ENCODE measurements at regions not wholly inside any gene's neighbourhood (a gene's known extent, or its start where the extent isn't known, plus 50 kb on each side); places are given as distances from the start of the nearest gene placed in this dataset.

DNA sequence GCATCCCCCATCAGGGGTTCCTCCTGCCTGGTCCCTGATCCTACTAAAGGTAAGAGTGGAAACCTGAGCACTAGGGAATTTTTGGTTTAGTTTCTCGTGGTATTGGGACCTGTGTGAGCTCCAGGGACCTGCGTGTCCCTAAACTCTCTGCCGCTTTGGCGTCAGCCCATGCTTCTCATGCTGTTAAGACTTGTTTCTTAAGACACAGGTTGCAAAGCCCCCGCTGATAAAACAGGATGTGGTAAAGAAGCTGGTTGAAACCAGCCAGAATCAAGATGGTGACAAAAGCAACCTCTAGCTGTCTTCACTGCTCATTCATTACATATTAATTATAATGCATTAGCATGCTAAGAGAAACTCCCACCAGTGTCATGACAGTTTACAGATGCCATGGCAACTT is 64.6 kb downstream of the LYZL4 start:
- peak; percentile 4 for DNase-seq (ENCODE audit: low read depth)
- TF ChIP-seq, protein P1, sequence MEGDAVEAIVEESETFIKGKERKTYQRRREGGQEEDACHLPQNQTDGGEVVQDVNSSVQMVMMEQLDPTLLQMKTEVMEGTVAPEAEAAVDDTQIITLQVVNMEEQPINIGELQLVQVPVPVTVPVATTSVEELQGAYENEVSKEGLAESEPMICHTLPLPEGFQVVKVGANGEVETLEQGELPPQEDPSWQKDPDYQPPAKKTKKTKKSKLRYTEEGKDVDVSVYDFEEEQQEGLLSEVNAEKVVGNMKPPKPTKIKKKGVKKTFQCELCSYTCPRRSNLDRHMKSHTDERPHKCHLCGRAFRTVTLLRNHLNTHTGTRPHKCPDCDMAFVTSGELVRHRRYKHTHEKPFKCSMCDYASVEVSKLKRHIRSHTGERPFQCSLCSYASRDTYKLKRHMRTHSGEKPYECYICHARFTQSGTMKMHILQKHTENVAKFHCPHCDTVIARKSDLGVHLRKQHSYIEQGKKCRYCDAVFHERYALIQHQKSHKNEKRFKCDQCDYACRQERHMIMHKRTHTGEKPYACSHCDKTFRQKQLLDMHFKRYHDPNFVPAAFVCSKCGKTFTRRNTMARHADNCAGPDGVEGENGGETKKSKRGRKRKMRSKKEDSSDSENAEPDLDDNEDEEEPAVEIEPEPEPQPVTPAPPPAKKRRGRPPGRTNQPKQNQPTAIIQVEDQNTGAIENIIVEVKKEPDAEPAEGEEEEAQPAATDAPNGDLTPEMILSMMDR (IDR thresholded peaks at IDR 0.05; ENCODE audit: insufficient read depth, low read depth, low read length, missing control alignments): no peak
- no peak overlapping the region for H3K4me3 ChIP-seq (ENCODE audit: low read depth, low read length)

DNA sequence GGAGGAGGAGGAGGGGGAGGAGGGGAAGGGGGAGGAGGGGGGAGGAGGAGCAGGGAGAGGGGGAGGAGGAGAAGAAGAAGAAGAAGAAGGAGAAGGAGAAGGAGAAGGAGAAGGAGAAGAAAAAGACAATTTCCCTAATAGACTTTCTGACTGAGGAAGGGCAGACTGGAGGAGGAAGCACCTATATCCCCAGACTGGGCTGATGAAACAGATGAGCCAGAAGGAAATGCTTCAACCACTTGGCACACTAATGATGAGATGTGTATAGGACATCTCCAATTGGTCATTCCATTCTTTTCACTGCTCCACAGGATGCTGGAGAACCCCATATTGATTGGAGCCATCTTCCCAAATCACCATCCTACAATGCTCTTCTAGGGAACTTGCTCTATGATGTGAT is 69.9 kb downstream of the LYZL4 start:
- TF ChIP-seq, protein P1 (IDR thresholded peaks at IDR 0.05; ENCODE audit: insufficient read depth, low read depth, low read length, missing control alignments): no peak
- no peak for DNase-seq (ENCODE audit: low read depth)

DNA sequence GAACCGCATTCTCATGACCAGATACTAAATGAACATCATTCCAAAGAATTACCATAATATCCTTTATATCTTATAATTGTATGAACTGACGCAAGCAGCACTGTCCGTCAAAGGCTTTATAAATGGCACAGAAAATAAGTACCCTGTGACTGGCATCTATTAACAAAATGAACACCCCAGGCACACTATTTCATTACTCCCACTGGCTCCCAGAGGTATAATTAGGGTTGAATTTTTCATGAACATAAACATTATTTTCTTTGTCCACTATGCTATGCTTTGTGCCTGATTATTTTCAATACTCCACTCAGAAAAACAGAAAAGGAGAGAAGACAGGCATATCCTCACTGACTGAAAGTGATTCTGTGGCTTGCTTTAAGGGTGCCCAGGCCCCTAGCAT is 71.1 kb downstream of the LYZL4 start:
- H3K4me3 ChIP-seq (ENCODE audit: low read depth, low read length): no peak overlapping the region
- no peak for DNase-seq (ENCODE audit: low read depth)
- TF ChIP-seq, protein P1 (IDR thresholded peaks at IDR 0.05; ENCODE audit: insufficient read depth, low read depth, low read length, missing control alignments): no peak

More for the DNA sequence above, 69.9 kb downstream of the LYZL4 start:
- no peak overlapping the region for H3K4me3 ChIP-seq (ENCODE audit: low read depth, low read length)

DNA sequence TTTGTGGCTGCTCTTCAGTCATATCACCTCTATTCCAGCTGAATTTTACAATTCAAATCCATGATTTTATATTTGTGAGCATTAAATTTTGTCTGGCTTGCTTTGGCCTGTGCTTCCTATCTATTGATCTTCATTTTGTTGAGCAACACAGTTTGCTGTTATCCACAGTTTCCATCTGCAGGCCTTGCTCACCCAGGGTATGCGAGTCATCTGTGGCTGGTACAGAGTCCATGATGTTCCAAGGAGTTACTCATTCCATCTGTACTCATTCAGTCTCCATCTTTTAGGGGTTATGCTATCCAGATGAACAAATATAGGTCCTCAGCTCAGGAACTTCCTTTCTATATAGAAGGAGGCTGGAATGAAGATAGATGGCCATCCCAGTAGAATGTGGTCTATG is 70.1 kb upstream of the CCK start:
- DNase-seq (ENCODE audit: low read depth): no peak
- TF ChIP-seq, protein P1 (IDR thresholded peaks at IDR 0.05; ENCODE audit: insufficient read depth, low read depth, low read length, missing control alignments): no peak
- no peak overlapping the region for H3K4me3 ChIP-seq (ENCODE audit: low read depth, low read length)

DNA sequence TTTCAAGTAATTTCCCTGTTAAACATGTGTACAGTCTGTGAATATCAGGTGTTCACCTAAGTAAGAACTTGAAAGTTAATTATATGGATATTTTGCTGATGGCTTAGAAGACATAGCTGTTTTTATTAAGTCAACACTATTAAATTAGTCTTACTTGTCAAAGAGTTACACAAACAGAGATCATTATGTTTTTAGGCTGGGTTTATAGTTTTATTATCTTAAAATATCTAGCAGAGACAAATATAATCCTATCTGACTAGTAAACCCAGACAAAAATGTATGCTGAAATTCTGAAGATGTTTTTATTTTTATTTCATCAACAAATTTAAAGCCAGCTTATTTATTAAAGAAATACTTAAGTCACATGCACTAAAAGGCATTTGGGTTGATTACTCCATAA is 51.2 kb upstream of the CCK start:
- TF ChIP-seq, protein P1 (IDR thresholded peaks at IDR 0.05; ENCODE audit: insufficient read depth, low read depth, low read length, missing control alignments): no peak
- no peak for DNase-seq (ENCODE audit: low read depth)
- no peak overlapping the region for H3K4me3 ChIP-seq (ENCODE audit: low read depth, low read length)

Measured in GM12865 (cell line).